ENCODE measurements at regions not wholly inside any gene's neighbourhood (a gene's known extent, or its start where the extent isn't known, plus 50 kb on each side); places are given as distances from the start of the nearest gene placed in this dataset.

DNA sequence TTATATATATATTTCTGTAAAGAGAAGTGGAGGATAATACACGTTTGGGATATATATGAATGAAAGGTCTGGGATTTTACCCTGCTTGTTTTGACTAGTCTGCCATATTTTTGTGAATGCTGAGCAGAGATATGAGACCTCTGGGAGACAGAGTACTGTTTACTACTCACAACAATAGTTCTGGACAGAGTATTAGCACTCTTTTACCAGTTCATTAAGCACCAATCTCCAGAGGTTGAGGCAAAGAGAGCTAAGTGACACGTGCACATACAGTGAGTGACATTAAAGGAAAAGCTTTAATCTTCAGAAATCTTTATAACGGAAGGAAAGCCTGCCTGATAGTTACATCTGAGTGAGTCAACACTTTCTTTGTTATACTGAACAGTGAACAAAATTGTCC, 1452.7 kb upstream of the TENM3 start:
- no peak for DNase-seq (ENCODE audit: low read depth in 2 of 2)

DNA sequence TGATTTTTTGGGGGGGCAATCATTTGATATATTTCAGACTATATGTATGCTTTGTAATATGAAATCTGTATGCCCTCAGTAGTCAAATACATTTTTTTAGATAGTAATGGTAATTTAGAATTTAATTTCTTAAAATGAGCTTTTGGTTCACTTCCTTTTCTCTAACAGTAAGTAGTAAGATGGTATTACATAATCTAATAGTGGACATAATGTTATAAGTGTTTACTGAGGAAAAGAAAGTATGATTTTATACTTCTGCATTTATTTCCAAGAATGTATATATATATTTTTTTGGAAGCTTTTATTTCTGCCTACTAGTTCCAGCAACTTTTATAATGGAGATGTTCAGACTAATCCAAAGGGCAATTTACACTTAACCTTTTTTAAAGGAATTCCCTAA, 1450.7 kb upstream of the TENM3 start:
- DNase-seq (ENCODE audit: low read depth in 2 of 2) = no peak

GRCh38 chr4:180794333-180794732, 1448.9 kb upstream of the TENM3 start:
- DNase-seq (ENCODE audit: low read depth in 2 of 2) = no peak

DNA sequence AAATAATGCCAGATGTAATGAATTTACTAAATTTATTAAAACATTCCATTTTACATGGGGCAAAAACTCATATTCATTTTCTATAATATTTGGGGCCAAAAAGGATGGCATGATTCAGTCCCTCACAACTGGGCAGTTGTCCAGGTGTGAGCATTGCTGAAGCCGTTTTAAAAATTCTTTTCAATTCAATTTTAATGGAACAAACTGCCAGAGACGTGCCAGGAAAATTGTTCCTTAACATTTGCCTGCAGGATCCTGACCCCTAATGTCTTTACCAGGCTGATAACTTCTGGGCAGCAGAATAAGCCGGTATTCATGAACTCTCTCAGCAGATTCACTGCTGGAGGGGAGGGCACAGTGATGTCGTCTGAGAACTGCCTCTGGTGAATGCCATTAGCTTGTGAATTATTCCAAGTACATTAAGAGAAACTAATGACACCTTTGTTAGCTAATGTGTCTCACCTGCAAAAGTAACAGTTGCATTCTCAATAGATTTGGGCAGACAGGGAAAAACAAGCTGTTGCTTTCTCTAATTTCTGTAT, 1445.1 kb upstream of the TENM3 start:
- no peak for DNase-seq (ENCODE audit: low read depth in 2 of 2)

- no peak for DNase-seq (ENCODE audit: low read depth in 2 of 2)
Observed at GRCh38 chr4:180799798-180800197, 1443.4 kb upstream of the TENM3 start.

DNA sequence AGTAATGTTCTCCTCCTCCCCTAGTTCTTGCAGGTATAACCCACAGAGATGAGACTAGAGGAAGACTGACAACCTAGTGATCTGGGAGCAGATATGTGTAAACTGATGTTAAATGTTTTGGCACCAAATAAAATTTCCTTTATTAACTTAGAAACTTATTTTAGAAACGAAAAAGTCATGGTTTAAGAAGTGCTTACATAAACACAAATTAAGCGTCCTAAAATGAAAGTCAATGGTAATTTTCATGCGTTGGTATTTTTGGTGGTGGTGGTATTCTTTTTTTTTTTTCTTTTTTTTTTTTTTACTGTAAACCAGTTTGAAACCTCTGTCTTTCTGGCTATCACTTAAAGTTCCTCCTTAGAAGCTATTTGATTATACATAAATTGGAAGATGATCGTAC, 1438.1 kb upstream of the TENM3 start:
- DNase-seq (ENCODE audit: low read depth in 2 of 2) = no peak

GRCh38 chr4:180808862-180809261, 1434.3 kb upstream of the TENM3 start:
- DNase-seq (ENCODE audit: low read depth in 2 of 2) = no peak

- DNase-seq (ENCODE audit: low read depth in 2 of 2) = no peak
Observed at GRCh38 chr4:180809439-180809838, 1433.8 kb upstream of the TENM3 start.

DNA sequence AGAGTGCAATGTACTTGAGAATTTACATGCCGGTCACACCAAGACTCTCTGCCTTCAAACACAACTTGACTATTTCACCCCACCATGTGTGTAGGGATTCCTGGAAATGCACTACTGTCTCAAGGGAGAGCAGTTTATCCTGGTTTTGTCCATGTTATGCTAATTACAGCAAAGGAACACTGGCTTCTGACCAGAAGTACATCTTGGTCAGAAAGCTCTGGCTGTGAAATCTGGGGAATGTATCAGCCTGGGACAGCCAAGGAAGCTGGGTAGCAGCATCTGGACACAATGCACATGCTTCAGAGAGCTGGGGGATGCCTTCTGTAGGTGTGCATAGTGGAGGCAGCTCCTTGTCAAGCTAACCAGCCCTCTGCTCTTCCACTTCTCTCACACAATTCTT, 1432.6 kb upstream of the TENM3 start:
- DNase-seq (ENCODE audit: low read depth in 2 of 2) = no peak

- DNase-seq (ENCODE audit: low read depth in 2 of 2) = no peak
Observed at GRCh38 chr4:180811556-180811955, 1431.6 kb upstream of the TENM3 start.

- DNase-seq (ENCODE audit: low read depth in 2 of 2) = no peak
Observed at GRCh38 chr4:180812783-180813182, 1430.4 kb upstream of the TENM3 start.

GRCh38 chr4:180814875-180815417, 1428.3 kb upstream of the TENM3 start:
- no peak for DNase-seq (ENCODE audit: low read depth in 2 of 2)

GRCh38 chr4:180817529-180817928, 1425.7 kb upstream of the TENM3 start:
- DNase-seq (ENCODE audit: low read depth in 2 of 2) = no peak

DNA sequence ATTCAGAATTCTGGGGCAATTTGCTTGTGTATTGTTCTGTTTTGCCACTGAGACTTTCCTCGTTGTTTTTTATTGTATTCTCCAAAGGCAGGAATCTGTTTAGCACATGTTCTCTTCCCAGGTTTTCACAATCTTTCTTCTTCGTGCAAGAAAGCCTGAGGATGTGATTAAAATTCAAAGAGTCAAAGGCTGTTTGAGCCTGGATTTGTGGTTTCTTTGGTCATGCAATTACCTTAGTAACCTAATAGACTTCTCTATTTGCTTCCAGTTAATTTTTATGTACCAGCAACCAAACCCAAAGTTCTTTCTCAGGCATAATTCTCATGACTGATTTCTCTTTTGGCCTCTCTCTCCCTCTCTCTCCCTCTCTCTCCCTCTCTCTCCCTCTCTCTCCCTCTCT, 1420.1 kb upstream of the TENM3 start:
- DNase-seq (ENCODE audit: low read depth in 2 of 2) = no peak

- DNase-seq (ENCODE audit: low read depth in 2 of 2) = no peak
Observed at GRCh38 chr4:180827232-180828009, 1415.8 kb upstream of the TENM3 start.

- no peak for DNase-seq (ENCODE audit: low read depth in 2 of 2)
Observed at GRCh38 chr4:180828455-180829018, 1414.7 kb upstream of the TENM3 start.

DNA sequence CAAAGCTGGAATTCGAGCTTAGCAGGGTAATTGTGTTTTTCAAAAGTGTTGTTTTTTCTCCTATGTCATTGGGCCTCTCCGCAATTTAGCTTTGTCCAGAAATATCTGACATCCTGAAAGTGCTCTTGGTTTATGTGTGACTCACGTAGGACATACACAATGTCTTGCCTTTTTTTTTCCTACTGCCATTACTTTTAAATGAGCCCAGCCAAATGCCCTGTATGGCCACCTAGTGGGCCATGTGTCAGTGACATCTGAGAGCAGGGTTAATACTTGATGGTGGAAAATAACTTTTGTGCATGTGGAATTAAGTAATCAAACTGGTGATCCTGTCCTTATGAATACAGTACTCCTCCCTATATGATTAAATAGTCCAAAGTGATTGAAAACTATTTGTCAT, 1411.1 kb upstream of the TENM3 start:
- no peak for DNase-seq (ENCODE audit: low read depth in 2 of 2)

- DNase-seq (ENCODE audit: low read depth in 2 of 2) = no peak
Observed at GRCh38 chr4:180840142-180840541, 1403.1 kb upstream of the TENM3 start.

DNA sequence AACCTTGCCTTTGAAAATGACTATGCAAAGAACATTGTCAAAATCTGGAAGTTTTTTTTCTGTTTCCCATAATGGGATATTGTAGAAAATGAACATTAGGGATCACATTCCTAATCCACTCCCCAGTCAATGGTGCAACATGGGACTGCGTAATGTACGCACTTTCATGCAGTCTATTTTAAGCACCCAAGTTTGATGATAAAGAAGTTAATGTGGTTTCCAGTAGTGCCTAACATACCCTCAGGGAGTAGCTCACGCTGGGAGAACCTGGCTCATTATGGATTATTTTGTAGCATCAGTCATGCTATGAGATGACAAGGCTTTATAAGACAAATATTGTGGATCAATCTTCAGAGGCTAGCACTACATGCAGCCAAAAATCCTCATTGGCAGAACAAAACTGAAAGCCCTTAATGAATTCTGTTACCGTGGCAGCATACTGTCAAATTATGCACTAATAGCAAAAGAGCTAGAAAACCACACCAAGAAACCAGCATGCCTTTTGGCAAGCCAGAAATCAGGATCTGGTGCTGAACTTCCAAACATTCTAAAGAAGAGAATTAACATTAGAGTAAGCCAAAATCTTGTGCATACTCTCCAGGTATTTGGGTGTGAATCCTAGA, 1392.8 kb upstream of the TENM3 start:
- DNase-seq (ENCODE audit: low read depth in 2 of 2) = no peak

GRCh38 chr4:180852738-180853137, 1390.5 kb upstream of the TENM3 start:
- DNase-seq (ENCODE audit: low read depth in 2 of 2) = no peak

DNA sequence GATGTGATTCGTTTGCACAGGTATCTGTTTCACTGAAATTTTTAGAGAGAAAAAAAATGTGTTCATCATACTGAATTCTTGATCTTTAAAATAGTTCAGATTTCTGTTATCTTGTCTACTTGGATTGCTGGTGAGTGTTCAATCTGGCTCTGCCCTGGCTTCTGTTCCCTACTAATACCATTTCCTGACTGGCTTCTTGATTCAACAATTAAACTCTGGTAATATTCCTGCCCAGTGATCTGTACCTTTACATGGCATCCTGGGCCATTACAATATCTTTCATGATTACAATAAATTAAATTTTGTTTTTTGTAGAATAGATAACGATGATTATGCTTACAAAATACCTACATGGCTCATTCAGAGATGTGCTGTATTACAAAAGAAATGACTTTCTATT, 1388.0 kb upstream of the TENM3 start:
- DNase-seq (ENCODE audit: low read depth in 2 of 2) = no peak

- DNase-seq (ENCODE audit: low read depth in 2 of 2) = no peak
Observed at GRCh38 chr4:180860089-180860720, 1383.0 kb upstream of the TENM3 start.

Data from stimulated activated CD8-positive, alpha-beta memory T cell treated with anti-CD3 and anti-CD28 coated beads, Interleukin-7, amount 100 ng/mL, for 1 hour (primary cell).